ENCODE measurements at regions not wholly inside any gene's neighbourhood (a gene's known extent, or its start where the extent isn't known, plus 50 kb on each side); places are given as distances from the start of the nearest gene placed in this dataset.

DNA sequence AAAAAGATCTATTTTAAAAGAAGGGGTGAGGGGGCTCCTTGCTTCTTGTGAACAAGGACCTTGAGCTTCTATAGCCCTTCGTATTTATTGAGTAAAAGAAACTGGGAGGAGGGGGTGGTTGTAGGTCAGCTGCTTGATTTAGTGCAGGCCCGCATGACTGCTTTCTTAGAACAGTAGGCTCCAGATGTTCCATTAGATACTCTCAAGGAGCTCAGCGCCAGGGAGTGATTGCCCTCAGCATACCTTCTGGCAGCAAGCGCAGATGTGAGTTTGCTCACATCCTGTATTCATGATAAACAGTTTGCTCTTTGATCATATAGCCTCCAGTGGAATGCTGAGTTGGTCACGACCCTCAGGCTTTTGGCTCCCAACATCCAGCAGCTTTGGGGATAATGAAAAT, 108.9 kb upstream of the XPO1 start (continued):
- TF ChIP-seq GTF2F1 (IDR thresholded peaks at IDR 0.05; ENCODE audit: borderline replicate concordance, low read depth, low read length) (no peak), SRF (IDR thresholded peaks at IDR 0.05; ENCODE audit: low read depth, low read length) (no peak)

Data from H1 (cell line).